ENCODE measurements at regions not wholly inside any gene's neighbourhood (a gene's known extent, or its start where the extent isn't known, plus 50 kb on each side); places are given as distances from the start of the nearest gene placed in this dataset.
"Not testable (repeated sequence)": the region's sequence is repeated elsewhere in the genome, so short reads cannot be mapped to it uniquely, and the experiment has no call there.

DNA sequence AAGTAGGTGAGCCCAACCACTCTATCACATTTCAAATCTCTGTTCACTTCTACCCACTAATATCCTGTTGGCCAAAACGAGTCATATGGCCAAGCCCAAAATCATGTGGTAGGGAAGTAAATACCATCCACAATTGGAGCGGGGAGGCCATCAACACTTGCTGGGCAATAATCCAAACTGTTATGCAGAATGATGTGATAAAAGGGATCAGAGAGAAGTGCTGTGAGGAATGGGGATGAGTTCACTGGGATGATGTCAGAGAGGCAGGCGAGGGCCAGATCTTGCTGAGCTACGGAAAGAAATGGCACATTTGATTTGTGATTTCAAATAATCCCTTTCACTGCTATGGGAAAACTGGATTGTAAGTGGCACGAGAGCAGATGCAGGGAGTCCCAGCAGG, 188.4 kb downstream of the NPIPA8 start:
- WGBS, 2 experiments (ENCODE audit: low coverage in 1 of 2, low lambda C conversion rate in 2 of 2, missing lambda C conversion rate in 2 of 2): 10% methylated on average over 1 of the region's 5 CpGs; no CpG with 5 or more reads in 1 of the 2 experiments
- in situ Hi-C loops (cut with MboI): not testable (repeated sequence)

DNA sequence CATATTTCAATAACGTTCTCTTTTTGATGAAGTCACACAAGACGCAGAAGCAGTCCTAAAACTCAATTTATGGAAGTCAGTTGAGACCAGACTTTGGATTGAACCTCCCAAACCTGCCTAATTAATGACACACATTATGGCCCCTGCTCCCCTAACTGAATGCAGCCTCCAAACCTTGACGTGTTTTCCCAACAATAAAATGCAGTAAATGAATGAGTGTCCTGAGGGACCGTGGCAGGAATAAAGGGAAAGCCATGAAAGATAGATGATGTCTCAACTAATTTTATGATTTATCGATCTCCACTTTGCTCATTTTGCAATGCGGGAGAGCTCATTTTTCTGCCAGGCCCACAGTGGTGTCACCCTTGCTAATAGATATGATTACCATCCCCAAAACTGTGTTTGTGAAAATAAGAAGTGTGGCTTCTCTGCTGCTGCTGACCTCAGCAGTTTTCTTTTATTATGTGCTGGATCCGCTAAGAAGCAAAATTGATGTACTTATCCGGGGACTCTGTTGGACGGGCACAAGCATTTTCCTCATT, 189.9 kb downstream of the NPIPA8 start:
- H3K4me3 ChIP-seq; H3K79me2 ChIP-seq (ENCODE audit: insufficient read depth); H4K20me1 ChIP-seq (ENCODE audit: insufficient read depth); H3K9me3 ChIP-seq (ENCODE audit: low read depth); H3K4me2 ChIP-seq (ENCODE audit: unreplicated experiment); in situ Hi-C loops (cut with MboI); H3K9me2 ChIP-seq (ENCODE audit: insufficient read depth); H3K27ac ChIP-seq; H3K4me1 ChIP-seq (ENCODE audit: insufficient read depth); H3K36me3 ChIP-seq (ENCODE audit: low read depth); H3F3A ChIP-seq (ENCODE audit: insufficient read depth); H2AFZ ChIP-seq; H3K27me3 ChIP-seq (replicated peaks; ENCODE audit: insufficient read depth); DNase-seq; H3K9ac ChIP-seq: not testable (repeated sequence)
- WGBS, 2 experiments (ENCODE audit: low coverage in 1 of 2, low lambda C conversion rate in 2 of 2, missing lambda C conversion rate in 2 of 2): no CpG with 5 or more reads among the region's 9 CpGs

More for the DNA sequence above, 188.4 kb downstream of the NPIPA8 start:
- not testable (repeated sequence) for H3K4me3 ChIP-seq; H3K27me3 ChIP-seq (replicated peaks; ENCODE audit: insufficient read depth); H4K20me1 ChIP-seq (ENCODE audit: insufficient read depth); H3K79me2 ChIP-seq (ENCODE audit: insufficient read depth); H2AFZ ChIP-seq; H3K4me1 ChIP-seq (ENCODE audit: insufficient read depth); H3K4me2 ChIP-seq (ENCODE audit: unreplicated experiment); DNase-seq; H3F3A ChIP-seq (ENCODE audit: insufficient read depth); H3K27ac ChIP-seq; H3K36me3 ChIP-seq (ENCODE audit: low read depth); H3K9me2 ChIP-seq (ENCODE audit: insufficient read depth); H3K9me3 ChIP-seq (ENCODE audit: low read depth); H3K9ac ChIP-seq

GRCh38 chr16:18142066-18142465, 194.5 kb downstream of the NPIPA8 start:
- H3K9ac ChIP-seq, H3K4me3 ChIP-seq: not testable (repeated sequence)

GRCh38 chr16:18136288-18136687, 200.2 kb downstream of the NPIPA8 start:
- H3F3A ChIP-seq (ENCODE audit: insufficient read depth); H2AFZ ChIP-seq; H3K4me3 ChIP-seq; H3K9me2 ChIP-seq (ENCODE audit: insufficient read depth); H4K20me1 ChIP-seq (ENCODE audit: insufficient read depth); H3K9ac ChIP-seq; H3K36me3 ChIP-seq (ENCODE audit: low read depth); H3K27ac ChIP-seq; H3K9me3 ChIP-seq (ENCODE audit: low read depth); H3K4me2 ChIP-seq (ENCODE audit: unreplicated experiment); H3K79me2 ChIP-seq (ENCODE audit: insufficient read depth); H3K27me3 ChIP-seq (replicated peaks; ENCODE audit: insufficient read depth); in situ Hi-C loops (cut with MboI); DNase-seq; H3K4me1 ChIP-seq (ENCODE audit: insufficient read depth): not testable (repeated sequence)
- WGBS, 2 experiments (ENCODE audit: low coverage in 1 of 2, low lambda C conversion rate in 2 of 2, missing lambda C conversion rate in 2 of 2): no CpG with 5 or more reads among the region's 1 CpG

More at GRCh38 chr16:18142066-18142465, 194.5 kb downstream of the NPIPA8 start:
- in situ Hi-C loops (cut with MboI); H3K9me3 ChIP-seq (ENCODE audit: low read depth); H2AFZ ChIP-seq; H3K27ac ChIP-seq; H3K27me3 ChIP-seq (replicated peaks; ENCODE audit: insufficient read depth); H3F3A ChIP-seq (ENCODE audit: insufficient read depth); H3K36me3 ChIP-seq (ENCODE audit: low read depth); H3K4me2 ChIP-seq (ENCODE audit: unreplicated experiment); H3K9me2 ChIP-seq (ENCODE audit: insufficient read depth); H4K20me1 ChIP-seq (ENCODE audit: insufficient read depth); DNase-seq; H3K79me2 ChIP-seq (ENCODE audit: insufficient read depth); H3K4me1 ChIP-seq (ENCODE audit: insufficient read depth): not testable (repeated sequence)
- 0% methylated on average over 1 of the region's 5 CpGs; no CpG with 5 or more reads in 1 of the 2 experiments for WGBS, 2 experiments (ENCODE audit: low coverage in 1 of 2, low lambda C conversion rate in 2 of 2, missing lambda C conversion rate in 2 of 2)

DNA sequence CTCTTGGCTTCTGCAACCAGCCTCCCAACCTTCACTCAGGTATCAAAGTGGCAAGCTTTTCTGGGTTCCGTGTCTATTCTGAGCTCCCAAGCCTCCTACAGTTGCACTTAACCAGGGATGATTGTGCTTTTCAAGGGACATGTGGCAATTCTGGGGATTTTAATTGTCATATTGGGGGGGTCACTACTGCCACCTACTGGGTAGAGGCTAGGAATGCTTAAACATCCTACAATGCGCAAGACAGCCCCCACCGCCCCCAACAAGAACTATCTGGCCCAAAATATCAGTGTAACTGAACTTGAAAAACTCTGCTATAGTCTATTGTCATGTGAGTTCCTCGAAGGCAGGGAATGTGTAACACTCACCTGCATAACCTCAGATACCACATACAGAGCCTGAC, 201.5 kb downstream of the NPIPA8 start:
- H3K79me2 ChIP-seq (ENCODE audit: insufficient read depth); H4K20me1 ChIP-seq (ENCODE audit: insufficient read depth); in situ Hi-C loops (cut with MboI); H3K4me3 ChIP-seq; H3K9ac ChIP-seq; H3K9me2 ChIP-seq (ENCODE audit: insufficient read depth); H3K4me1 ChIP-seq (ENCODE audit: insufficient read depth); H3K27me3 ChIP-seq (replicated peaks; ENCODE audit: insufficient read depth); H2AFZ ChIP-seq; DNase-seq; H3K4me2 ChIP-seq (ENCODE audit: unreplicated experiment); H3K36me3 ChIP-seq (ENCODE audit: low read depth); H3K27ac ChIP-seq; H3K9me3 ChIP-seq (ENCODE audit: low read depth); H3F3A ChIP-seq (ENCODE audit: insufficient read depth): not testable (repeated sequence)
- 11 to 13% methylated on average over 1 of the region's 4 CpGs for WGBS, 2 experiments (ENCODE audit: low coverage in 1 of 2, low lambda C conversion rate in 2 of 2, missing lambda C conversion rate in 2 of 2)

DNA sequence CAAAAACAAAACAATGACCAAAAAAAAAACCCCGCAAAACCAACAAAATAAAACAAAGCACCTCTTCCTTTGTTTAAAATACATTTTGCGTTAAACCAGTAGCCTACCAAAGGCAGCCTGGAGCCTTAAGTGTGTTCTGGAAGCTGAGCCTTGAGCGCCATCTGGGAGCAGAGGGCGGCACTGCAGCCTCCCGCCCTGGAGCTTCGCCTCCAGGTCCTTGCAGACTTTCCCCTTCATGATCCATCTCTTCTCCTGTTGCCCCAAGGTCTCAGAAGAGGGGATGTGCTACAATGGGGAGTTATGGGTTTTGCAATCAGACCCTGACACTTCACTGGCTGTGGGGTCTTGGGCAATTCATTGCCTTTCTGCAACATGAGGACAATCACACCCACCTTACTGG, 204.9 kb downstream of the NPIPA8 start:
- DNase-seq; H4K20me1 ChIP-seq (ENCODE audit: insufficient read depth); H3K4me1 ChIP-seq (ENCODE audit: insufficient read depth); H3K4me3 ChIP-seq; H3K4me2 ChIP-seq (ENCODE audit: unreplicated experiment); H3F3A ChIP-seq (ENCODE audit: insufficient read depth); H3K27ac ChIP-seq; in situ Hi-C loops (cut with MboI); H3K9me3 ChIP-seq (ENCODE audit: low read depth); H3K9ac ChIP-seq; H3K9me2 ChIP-seq (ENCODE audit: insufficient read depth); H3K79me2 ChIP-seq (ENCODE audit: insufficient read depth); H3K27me3 ChIP-seq (replicated peaks; ENCODE audit: insufficient read depth); H3K36me3 ChIP-seq (ENCODE audit: low read depth); H2AFZ ChIP-seq: not testable (repeated sequence)
- 0 to 11% methylated on average over 1 to 5 of the region's 6 CpGs for WGBS, 2 experiments (ENCODE audit: low coverage in 1 of 2, low lambda C conversion rate in 2 of 2, missing lambda C conversion rate in 2 of 2)

DNA sequence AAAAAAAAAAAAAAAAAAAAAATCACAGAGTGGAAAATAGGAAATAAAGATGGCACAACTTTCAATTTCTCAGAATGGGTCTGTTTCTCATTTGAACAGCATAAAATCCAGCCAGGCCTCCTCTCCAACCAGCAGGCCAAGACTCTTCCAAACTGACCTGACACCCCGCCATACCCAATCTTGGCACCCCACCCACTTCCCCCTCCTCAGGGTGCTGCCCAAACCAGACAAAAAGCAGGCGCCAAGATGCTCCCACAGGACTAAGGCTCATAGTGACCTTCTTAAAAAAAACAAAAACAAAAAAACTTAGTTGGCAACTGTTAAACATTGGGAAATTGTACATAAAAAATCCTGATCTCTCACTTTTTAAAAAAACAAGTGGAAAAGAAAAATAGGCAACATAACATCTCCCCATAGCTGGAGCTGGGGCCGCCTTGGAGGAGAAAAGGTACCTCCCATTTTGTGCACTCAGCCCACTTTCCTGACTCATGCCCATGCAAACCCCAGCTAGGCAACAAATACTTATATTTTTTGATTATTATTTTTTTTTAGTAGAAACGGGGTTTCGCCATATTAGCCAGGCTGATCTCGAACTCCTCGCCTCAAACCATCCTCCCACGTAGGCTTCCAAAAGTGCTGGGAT, 205.9 kb downstream of the NPIPA8 start:
- peak; percentile 60 for DNase-seq

DNA sequence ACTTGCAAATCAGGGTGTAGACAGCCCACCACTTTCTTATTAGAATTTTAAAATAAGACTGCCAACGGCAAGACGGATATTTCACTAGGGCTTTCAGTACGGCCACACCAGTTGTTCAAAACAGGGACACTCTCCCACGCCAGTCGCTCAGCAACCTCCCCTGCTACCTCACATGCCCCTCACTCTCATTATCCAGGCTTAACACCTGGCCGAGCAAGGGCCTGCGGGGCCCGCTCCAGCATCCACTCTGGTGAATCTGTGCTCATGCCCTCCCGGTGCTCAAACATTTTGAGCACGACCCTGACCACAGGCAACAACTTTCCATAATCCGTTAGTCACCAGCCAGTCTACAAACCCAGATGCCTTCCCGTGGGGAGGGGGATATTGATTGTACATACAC, 209.5 kb downstream of the NPIPA8 start:
- in situ Hi-C loops (cut with MboI); H3K27ac ChIP-seq: not testable (repeated sequence)
- 17 to 67% methylated on average over 1 of the region's 12 CpGs for WGBS, 2 experiments (ENCODE audit: low coverage in 1 of 2, low lambda C conversion rate in 2 of 2, missing lambda C conversion rate in 2 of 2)

More for the DNA sequence above, 205.9 kb downstream of the NPIPA8 start:
- H3K9ac ChIP-seq; H2AFZ ChIP-seq; H3K4me3 ChIP-seq; H3K36me3 ChIP-seq (ENCODE audit: low read depth); H3K4me1 ChIP-seq (ENCODE audit: insufficient read depth); H3K27ac ChIP-seq; H3F3A ChIP-seq (ENCODE audit: insufficient read depth); H4K20me1 ChIP-seq (ENCODE audit: insufficient read depth); H3K79me2 ChIP-seq (ENCODE audit: insufficient read depth); in situ Hi-C loops (cut with MboI); H3K9me3 ChIP-seq (ENCODE audit: low read depth); H3K4me2 ChIP-seq (ENCODE audit: unreplicated experiment); H3K9me2 ChIP-seq (ENCODE audit: insufficient read depth); H3K27me3 ChIP-seq (replicated peaks; ENCODE audit: insufficient read depth): not testable (repeated sequence)
- WGBS, 2 experiments (ENCODE audit: low coverage in 1 of 2, low lambda C conversion rate in 2 of 2, missing lambda C conversion rate in 2 of 2): 10 to 24% methylated on average over 3 to 7 of the region's 8 CpGs

More for the DNA sequence above, 209.5 kb downstream of the NPIPA8 start:
- H3K4me2 ChIP-seq (ENCODE audit: unreplicated experiment); H3K79me2 ChIP-seq (ENCODE audit: insufficient read depth); H3K4me1 ChIP-seq (ENCODE audit: insufficient read depth); H3F3A ChIP-seq (ENCODE audit: insufficient read depth); H3K9me3 ChIP-seq (ENCODE audit: low read depth); DNase-seq; H3K4me3 ChIP-seq; H4K20me1 ChIP-seq (ENCODE audit: insufficient read depth); H3K9me2 ChIP-seq (ENCODE audit: insufficient read depth); H2AFZ ChIP-seq; H3K9ac ChIP-seq; H3K27me3 ChIP-seq (replicated peaks; ENCODE audit: insufficient read depth); H3K36me3 ChIP-seq (ENCODE audit: low read depth): not testable (repeated sequence)
